ENCODE measurements at regions not wholly inside any gene's neighbourhood (a gene's known extent, or its start where the extent isn't known, plus 50 kb on each side); places are given as distances from the start of the nearest gene placed in this dataset.
"Not testable (repeated sequence)": the region's sequence is repeated elsewhere in the genome, so short reads cannot be mapped to it uniquely, and the experiment has no call there.

DNA sequence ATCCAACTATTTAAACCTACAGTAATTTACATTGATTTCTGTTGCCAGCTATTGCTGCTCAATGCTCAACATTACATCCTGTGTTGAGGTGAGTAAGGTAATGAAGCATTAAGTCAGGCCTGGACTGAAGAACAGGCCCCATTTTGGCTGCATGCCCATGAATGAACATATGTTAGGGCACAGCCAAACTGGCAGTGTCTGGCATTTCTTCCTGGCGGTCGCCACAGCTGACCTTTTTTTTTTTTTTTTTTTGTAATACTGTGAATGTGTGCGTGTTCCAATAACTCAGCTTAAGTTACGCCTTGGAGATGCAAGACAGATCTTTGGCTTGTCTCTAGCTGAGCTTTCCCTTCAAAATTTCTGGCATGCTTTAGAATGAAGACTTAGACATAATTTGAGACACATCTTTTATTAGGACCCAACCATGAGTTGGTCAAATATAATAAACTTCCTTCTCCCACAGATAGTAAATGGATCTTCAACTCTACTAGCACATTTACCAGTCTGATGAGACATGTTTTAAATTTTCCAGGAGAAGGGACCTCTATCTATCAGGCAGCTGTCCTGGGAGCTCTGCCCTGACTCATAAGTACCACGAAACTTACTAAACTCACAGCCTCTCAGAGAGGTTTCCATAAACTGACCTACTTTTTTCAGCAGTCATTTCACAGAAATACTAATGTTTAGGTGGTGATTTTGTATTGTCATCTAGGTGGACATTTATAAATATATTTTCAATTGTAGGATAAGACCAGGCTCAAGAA is 341.1 kb upstream of the RUNX1 start:
- no peak overlapping the region for H3K27ac ChIP-seq
- TF ChIP-seq, protein P1, sequence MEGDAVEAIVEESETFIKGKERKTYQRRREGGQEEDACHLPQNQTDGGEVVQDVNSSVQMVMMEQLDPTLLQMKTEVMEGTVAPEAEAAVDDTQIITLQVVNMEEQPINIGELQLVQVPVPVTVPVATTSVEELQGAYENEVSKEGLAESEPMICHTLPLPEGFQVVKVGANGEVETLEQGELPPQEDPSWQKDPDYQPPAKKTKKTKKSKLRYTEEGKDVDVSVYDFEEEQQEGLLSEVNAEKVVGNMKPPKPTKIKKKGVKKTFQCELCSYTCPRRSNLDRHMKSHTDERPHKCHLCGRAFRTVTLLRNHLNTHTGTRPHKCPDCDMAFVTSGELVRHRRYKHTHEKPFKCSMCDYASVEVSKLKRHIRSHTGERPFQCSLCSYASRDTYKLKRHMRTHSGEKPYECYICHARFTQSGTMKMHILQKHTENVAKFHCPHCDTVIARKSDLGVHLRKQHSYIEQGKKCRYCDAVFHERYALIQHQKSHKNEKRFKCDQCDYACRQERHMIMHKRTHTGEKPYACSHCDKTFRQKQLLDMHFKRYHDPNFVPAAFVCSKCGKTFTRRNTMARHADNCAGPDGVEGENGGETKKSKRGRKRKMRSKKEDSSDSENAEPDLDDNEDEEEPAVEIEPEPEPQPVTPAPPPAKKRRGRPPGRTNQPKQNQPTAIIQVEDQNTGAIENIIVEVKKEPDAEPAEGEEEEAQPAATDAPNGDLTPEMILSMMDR (conservative IDR thresholded peaks at IDR 0.05) = no peak

DNA sequence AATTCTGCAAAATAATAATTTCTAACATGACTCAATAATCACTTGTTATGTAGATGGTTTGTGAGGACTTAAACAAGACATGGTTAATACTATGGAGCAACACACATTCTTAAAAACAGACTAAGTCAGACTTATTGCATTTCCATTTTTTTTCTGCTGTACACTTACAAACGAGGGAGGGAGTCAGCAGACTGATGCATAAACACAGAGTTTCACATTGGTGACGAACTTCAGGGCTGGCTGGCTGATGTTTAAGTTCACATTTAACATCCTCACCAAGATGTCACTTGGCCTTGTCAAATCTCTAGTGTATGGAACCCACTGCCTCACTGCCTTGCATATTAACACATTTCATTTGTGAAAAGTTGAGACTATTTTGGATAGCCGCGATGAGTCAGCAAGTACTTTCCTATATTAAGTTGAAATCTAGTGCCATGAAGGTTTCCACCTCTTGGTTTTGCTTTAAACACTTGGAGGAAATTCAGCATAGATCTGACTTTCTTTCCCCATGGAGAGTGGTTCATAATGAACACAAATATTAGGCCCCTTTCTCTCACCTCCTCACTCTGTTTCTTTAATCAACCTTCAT is 337.5 kb upstream of the RUNX1 start:
- TF ChIP-seq, protein P1 (conservative IDR thresholded peaks at IDR 0.05) = no peak
- H3K27ac ChIP-seq = no peak overlapping the region

DNA sequence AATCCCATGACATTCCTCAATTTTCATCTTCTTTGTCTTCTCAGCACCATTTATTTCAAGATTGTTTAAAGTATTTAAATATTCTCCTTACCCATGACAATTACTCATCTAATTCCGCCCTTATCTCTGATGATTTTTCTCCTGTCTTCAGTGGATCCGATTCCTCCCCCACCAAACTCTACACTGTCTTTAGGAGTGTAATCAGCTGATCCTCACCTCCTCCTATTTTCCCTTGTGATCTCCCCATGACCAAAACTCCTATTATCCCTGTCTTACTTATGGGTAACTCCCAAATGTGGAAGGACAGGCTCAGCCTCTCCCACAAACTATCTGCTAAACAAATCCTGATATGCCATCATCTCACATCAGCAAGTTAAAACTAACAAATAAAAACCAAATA is 335.3 kb upstream of the RUNX1 start:
- H3K27ac ChIP-seq = no peak overlapping the region
- TF ChIP-seq, protein P1 (conservative IDR thresholded peaks at IDR 0.05) = no peak

DNA sequence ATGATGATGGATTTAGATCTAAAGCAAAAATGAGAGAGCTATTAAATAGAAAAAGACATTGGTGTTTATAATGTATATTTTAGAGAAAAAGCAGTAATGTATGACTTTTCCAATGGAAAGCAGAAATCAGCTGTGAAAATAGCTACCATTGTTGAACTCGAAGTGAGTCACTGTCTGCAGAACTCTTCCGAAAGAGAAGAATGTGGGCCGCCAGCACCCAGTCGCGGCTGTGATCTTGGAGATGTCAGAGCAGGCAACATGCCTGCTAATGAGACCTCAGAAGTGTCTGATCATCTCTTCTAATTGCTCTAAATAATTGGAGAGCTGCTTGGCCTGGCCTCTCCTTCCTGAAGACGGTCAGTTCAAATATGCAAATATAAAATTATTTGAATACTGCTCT is 333.6 kb upstream of the RUNX1 start:
- TF ChIP-seq, protein P1 (conservative IDR thresholded peaks at IDR 0.05) = no peak
- no peak overlapping the region; the same call in 1 of the 2 replicates for H3K27ac ChIP-seq

DNA sequence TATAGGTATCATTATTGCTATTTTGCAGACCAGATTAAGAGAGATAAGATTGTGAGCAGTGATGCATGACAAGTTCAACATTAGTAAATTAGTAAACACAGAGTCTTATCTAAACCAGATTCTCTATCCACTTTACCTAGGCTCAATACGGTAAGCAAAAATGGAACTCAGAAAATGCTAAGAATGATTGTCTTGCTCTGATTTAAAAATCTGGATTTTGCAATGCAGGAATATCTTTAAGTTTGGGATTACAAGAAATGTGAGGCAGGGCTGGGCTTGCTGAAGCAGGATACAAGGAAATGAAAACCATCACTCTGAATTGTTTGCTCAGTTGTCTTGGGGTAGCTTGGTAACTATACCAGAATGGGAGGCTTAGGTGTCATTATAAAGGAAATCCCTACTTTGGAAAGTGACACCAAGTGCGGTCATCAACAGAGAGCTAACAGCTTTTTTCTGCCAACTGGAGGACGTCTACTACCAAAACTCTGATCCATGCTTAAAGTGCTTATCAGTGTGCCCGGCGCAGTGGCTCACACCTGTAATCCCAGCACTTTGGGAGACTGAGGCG is 332.7 kb upstream of the RUNX1 start:
- TF ChIP-seq, protein P1 (conservative IDR thresholded peaks at IDR 0.05) = no peak
- H3K27ac ChIP-seq = peak overlapping the region; percentile 50

DNA sequence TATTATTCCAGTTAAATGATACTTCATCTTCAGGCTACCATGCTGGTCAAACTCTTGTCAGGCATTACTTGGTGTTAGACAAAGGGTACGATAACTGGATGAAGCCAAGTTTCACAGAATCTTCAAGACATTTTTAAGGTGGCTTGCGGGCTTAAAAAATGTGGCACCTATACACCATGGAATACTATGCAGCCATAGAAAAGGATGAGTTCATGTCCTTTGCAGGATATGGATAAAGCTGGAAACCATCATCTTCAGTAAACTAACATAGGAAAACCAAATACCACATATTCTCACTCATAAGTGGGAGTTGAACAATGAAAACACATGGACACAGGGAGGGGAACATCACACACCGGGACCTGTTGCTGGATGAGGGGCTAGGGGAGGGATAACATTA is 331.2 kb upstream of the RUNX1 start:
- H3K27ac ChIP-seq = not testable (repeated sequence)

DNA sequence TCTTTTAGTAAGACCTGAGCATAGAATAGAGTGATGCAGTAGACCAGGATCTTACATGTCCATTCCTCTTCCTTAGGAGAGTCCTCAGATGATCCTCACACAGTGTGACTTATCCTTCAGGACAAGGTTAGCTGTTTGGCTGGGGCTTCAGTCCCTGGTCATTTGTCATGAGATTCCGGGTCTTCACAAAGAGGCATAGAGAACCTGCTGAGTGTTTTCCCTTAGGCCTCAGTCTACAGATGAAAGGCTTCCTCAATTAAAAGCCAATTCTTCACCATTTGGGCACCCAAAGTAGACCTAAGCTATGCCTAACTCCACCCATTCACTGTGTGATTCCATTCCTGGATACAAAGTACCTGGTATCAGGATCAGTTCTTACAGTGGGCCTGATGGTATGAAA is 329.8 kb upstream of the RUNX1 start:
- TF ChIP-seq, protein P1 (conservative IDR thresholded peaks at IDR 0.05) = no peak
- H3K27ac ChIP-seq = no peak overlapping the region

All from VCaP (cell line).